ENCODE measurements at regions not wholly inside any gene's neighbourhood (a gene's known extent, or its start where the extent isn't known, plus 50 kb on each side); places are given as distances from the start of the nearest gene placed in this dataset.

DNA sequence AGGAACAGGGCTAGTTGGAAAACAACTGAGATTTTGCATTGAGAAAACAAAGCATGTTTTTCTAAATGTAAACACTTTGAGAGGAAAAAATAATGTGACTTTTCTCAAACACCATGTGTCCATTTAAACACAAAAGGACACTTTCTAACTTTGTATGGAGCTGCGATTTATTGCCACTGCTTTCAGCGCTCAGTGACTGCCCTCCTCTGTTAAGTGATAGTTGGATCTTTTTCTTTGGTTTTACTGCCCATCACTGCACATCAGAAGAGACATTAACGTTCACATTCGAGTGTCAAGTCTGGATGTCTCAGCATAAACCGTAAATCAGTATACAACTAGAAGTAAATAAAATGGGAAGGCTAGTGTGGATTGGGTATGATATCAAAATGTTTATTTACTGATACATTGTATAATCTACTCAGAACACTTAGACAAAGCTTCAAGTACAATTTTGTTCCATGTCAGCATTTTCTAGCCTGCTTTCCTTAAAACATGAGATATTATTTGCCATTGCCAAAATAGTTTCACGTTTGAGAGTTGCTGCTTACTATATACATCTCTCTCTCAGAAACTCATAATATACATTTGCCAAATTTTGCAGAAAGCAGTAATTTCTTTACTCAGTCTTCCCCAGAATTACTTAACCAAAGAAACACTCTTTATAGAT, 237.6 kb downstream of the IKZF2 start:
- DNase-seq (ENCODE audit: low spot score in 2 of 2, unreplicated experiment in 2 of 2) = no peak
- no peaks in the 10 kb centered on the region for H3K9me3 Mint-ChIP-seq
- TF ChIP-seq, protein P1, sequence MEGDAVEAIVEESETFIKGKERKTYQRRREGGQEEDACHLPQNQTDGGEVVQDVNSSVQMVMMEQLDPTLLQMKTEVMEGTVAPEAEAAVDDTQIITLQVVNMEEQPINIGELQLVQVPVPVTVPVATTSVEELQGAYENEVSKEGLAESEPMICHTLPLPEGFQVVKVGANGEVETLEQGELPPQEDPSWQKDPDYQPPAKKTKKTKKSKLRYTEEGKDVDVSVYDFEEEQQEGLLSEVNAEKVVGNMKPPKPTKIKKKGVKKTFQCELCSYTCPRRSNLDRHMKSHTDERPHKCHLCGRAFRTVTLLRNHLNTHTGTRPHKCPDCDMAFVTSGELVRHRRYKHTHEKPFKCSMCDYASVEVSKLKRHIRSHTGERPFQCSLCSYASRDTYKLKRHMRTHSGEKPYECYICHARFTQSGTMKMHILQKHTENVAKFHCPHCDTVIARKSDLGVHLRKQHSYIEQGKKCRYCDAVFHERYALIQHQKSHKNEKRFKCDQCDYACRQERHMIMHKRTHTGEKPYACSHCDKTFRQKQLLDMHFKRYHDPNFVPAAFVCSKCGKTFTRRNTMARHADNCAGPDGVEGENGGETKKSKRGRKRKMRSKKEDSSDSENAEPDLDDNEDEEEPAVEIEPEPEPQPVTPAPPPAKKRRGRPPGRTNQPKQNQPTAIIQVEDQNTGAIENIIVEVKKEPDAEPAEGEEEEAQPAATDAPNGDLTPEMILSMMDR (IDR thresholded peaks at IDR 0.05; ENCODE audit: unreplicated experiment) = no peak
- no peaks in the 10 kb centered on the region for H3K27me3 Mint-ChIP-seq (ENCODE audit: low read depth)
- H3K36me3 Mint-ChIP-seq = no peaks in the 10 kb centered on the region
- no peak overlapping the region for H3K4me3 Mint-ChIP-seq
- H3K4me1 Mint-ChIP-seq = peaks cover 33% of the 10 kb centered on the region
- no peak overlapping the region for H3K27ac Mint-ChIP-seq

DNA sequence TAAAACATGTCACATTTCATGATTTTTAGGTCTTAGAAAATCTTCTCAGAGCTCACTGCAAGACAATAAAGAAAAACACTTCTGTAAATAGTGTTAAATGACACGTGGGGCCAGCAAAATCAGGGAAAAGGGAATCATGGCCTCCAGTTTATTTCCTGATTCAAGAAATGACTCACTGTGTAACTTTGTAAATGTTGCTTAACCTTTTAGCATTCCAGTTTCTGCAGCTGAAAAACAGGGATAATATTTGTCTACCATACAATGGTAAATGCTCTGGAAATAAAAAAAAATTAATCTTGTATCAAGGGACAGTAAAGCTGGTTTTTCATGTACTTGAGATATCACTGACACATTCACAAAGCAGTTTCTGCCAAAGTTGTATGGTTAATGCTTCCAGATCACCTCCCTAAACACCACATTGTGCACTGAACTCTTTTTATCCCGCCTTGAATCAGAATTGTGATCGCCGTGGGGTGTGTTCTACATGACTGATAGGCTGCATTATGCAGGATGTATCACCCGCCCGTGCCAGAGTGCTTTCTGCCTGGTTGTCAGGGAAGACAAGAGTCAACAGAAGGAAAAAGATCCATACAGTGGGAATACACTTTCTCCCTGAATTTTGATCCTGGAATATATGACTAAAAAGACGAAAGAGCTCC, 238.8 kb downstream of the IKZF2 start:
- no peak for DNase-seq (ENCODE audit: low spot score in 2 of 2, unreplicated experiment in 2 of 2)
- Mint-ChIP-seq H3K27ac (peak overlapping the region; percentile 70), H3K4me3 (no peak overlapping the region), H3K4me1 (peaks cover 33% of the 10 kb centered on the region), H3K36me3 (no peaks in the 10 kb centered on the region), H3K9me3 (no peaks in the 10 kb centered on the region), H3K27me3 (ENCODE audit: low read depth) (no peaks in the 10 kb centered on the region)
- TF ChIP-seq, protein P1 (IDR thresholded peaks at IDR 0.05; ENCODE audit: unreplicated experiment) = no peak

DNA sequence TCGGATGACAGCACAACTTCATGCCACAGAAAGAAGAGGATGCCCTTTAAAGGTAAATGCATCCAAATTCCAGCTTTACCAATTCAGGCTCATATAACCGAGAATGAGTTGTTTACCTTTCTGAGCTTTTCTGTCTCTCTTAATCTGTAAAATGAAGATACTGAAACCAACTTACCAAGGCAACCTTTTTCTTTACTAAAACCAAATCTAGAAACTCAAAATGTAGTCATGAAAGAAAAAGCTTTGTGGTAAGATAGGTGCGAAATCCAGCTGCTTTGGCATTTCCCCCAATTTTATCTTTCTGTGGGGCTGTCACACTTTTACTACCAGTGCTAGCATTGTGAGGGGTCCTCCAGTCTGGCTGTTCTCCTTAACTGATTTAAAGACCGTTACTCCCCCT, 240.4 kb downstream of the IKZF2 start:
- H3K36me3 Mint-ChIP-seq = no peaks in the 10 kb centered on the region
- no peak for DNase-seq (ENCODE audit: low spot score in 2 of 2, unreplicated experiment in 2 of 2)
- H3K4me1 Mint-ChIP-seq = peaks cover 44% of the 10 kb centered on the region
- no peaks in the 10 kb centered on the region for H3K9me3 Mint-ChIP-seq
- H3K27ac Mint-ChIP-seq = peak overlapping the region; percentile 75
- no peaks in the 10 kb centered on the region for H3K27me3 Mint-ChIP-seq (ENCODE audit: low read depth)
- H3K4me3 Mint-ChIP-seq = no peak overlapping the region
- TF ChIP-seq, protein P1 (IDR thresholded peaks at IDR 0.05; ENCODE audit: unreplicated experiment) = no peak

DNA sequence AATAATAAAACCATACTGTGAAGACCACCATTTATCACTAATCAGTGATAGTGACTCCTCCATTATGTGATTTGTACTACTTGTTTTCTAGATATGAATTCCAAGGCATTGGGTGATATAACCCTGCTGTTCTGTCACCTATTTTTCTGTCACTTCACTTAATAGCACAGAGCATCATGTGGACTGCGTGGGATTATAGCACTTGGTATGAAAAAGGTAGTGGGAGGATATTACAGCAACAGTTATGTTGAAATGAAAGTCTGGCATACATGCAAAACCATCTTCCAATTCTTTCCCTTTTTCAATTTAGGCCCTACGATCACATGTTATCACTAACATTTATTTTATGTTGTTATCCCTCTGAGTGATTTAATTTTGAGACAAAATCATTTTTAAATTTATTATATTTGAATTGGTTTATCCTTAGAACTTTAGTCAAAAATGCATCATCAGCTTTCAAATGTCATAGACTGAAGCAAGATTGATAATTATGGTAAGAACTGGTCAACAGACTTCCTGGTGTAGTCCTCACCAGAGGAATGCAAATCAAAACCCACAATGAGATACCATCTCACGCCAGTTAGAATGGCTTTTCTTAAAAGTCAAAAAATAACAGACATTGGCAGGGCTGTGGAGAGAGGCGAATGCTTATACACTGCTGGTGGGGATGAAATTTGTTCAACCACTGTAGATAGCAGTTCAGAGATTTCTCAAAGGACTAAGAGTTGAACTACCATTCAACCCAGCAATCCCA, 242.6 kb downstream of the IKZF2 start:
- Mint-ChIP-seq H3K4me3 (no peak overlapping the region), H3K27me3 (ENCODE audit: low read depth) (no peaks in the 10 kb centered on the region), H3K36me3 (no peaks in the 10 kb centered on the region), H3K27ac (peak overlapping the region; percentile 62), H3K4me1 (peaks cover 51% of the 10 kb centered on the region), H3K9me3 (no peaks in the 10 kb centered on the region)
- DNase-seq (ENCODE audit: low spot score in 2 of 2, unreplicated experiment in 2 of 2) = no peak
- TF ChIP-seq, protein P1 (IDR thresholded peaks at IDR 0.05; ENCODE audit: unreplicated experiment) = no peak

- Mint-ChIP-seq H3K27ac (peak overlapping the region; percentile 62), H3K9me3 (no peaks in the 10 kb centered on the region), H3K4me1 (peaks cover 50% of the 10 kb centered on the region), H3K36me3 (no peaks in the 10 kb centered on the region), H3K27me3 (ENCODE audit: low read depth) (no peaks in the 10 kb centered on the region), H3K4me3 (no peak overlapping the region)
- TF ChIP-seq, protein P1 (IDR thresholded peaks at IDR 0.05; ENCODE audit: unreplicated experiment) = no peak
- DNase-seq (ENCODE audit: low spot score in 2 of 2, unreplicated experiment in 2 of 2) = no peak
These were observed 243.4 kb downstream of the IKZF2 start for GRCh38 chr2:212908031-212908430.
